Endothelial cell of umbilical vein (primary cell): ENCODE measurements at regions not wholly inside any gene's neighbourhood (a gene's known extent, or its start where the extent isn't known, plus 50 kb on each side); places are given as distances from the start of the nearest gene placed in this dataset.

Experiments used
- EZH2 ChIP-seq: IDR thresholded peaks from 2 replicates; pipeline ENCODE4 v1.6.1; 2012; ENCODE audit warnings: borderline replicate concordance, low read depth, mild to moderate bottlenecking, moderate library complexity, low read length, inconsistent platforms; ENCODE audit not compliant: severe bottlenecking
- FOS ChIP-seq: IDR thresholded peaks from 2 replicates; pipeline ENCODE4 v1.6.1; 2011; ENCODE audit warnings: mild to moderate bottlenecking, low read length, moderate library complexity, borderline replicate concordance; ENCODE audit not compliant: insufficient read depth
- JUN ChIP-seq: IDR thresholded peaks from 2 replicates; pipeline ENCODE4 v1.6.1; 2011; ENCODE audit warnings: borderline replicate concordance, low read depth; ENCODE audit not compliant: insufficient read length, insufficient read depth
- MAX ChIP-seq: IDR thresholded peaks from 2 replicates; pipeline ENCODE4 v1.6.1; 2011; ENCODE audit not compliant: insufficient read depth, insufficient read length
- MYC ChIP-seq: IDR thresholded peaks from one replicate; pipeline ENCODE4 v1.6.1; 2011; ENCODE audit warnings: mild to moderate bottlenecking, low read depth, low read length
- POLR2A ChIP-seq: IDR thresholded peaks from 2 replicates; pipeline ENCODE4 v1.6.1; 2012; ENCODE audit warnings: low read depth, mild to moderate bottlenecking, control low read depth, low read length
- POLR2AphosphoS5 ChIP-seq: IDR thresholded peaks from 2 replicates; pipeline ENCODE4 v1.6.1; 2012; ENCODE audit warnings: low read depth, mild to moderate bottlenecking, control low read depth, low read length, moderate library complexity; ENCODE audit not compliant: insufficient read depth
- TF ChIP-seq, protein P1 (sequence below), 2 donors: IDR thresholded peaks; 1 replicate in 1 of 2; 2 replicates in 1 of 2; pipeline ENCODE4 v1.5.1; 2011; ENCODE audit warnings: low read length in 2 of 2, mild to moderate bottlenecking in 2 of 2, moderate library complexity in 2 of 2, control low read depth in 1 of 2, inconsistent platforms in 1 of 2, low read depth in 1 of 2; ENCODE audit not compliant: insufficient read depth in 1 of 2; ENCODE audit errors: extremely low read depth in 1 of 2

DNA sequence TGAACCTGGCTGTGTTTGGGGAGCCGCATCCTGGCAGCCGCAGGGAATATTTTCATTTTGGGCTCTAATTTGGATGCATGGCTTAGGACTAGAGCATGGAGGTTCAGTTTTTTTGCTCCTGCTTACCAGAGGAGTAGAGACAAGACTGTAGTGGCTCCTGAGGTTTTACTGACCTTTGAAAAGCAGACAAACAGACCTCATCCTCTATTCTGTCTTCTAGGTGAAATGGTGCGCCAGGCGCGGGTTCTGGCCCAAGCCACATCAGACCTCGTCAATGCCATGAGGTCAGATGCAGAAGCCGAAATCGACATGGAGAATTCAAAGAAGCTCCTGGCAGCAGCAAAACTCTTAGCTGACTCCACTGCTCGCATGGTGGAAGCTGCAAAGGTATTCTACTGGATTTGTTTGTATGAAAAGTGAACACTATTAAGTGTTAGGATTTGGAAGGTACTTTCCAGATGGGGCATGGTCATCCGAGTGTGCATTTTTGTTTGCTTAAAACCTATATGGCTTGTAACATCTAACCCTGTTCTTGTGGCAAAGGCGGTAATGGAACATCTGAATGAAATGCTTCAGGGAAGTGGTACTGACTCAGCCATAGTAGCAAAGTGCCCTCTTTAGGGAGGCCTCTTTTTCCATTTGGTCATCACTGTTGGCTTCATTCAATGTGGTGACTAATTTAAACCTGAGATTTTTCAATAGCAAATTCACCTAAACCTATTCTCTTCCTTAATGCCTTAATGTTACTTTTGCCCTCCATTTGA, 330.7 kb upstream of the TPM1 start:
- TF ChIP-seq EZH2 (no peak), MYC (no peak), POLR2AphosphoS5 (no peak), POLR2A (no peak), MAX (no peak), FOS (no peak), JUN (no peak)
- TF ChIP-seq, protein P1, sequence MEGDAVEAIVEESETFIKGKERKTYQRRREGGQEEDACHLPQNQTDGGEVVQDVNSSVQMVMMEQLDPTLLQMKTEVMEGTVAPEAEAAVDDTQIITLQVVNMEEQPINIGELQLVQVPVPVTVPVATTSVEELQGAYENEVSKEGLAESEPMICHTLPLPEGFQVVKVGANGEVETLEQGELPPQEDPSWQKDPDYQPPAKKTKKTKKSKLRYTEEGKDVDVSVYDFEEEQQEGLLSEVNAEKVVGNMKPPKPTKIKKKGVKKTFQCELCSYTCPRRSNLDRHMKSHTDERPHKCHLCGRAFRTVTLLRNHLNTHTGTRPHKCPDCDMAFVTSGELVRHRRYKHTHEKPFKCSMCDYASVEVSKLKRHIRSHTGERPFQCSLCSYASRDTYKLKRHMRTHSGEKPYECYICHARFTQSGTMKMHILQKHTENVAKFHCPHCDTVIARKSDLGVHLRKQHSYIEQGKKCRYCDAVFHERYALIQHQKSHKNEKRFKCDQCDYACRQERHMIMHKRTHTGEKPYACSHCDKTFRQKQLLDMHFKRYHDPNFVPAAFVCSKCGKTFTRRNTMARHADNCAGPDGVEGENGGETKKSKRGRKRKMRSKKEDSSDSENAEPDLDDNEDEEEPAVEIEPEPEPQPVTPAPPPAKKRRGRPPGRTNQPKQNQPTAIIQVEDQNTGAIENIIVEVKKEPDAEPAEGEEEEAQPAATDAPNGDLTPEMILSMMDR (IDR thresholded peaks at IDR 0.05; ENCODE audit: extremely low read depth in 1 of 2, insufficient read depth in 1 of 2, low read depth in 1 of 2, low read length in 2 of 2) = no peak
